COLO829 (cell line): ENCODE measurements at regions not wholly inside any gene's neighbourhood (a gene's known extent, or its start where the extent isn't known, plus 50 kb on each side); places are given as distances from the start of the nearest gene placed in this dataset.

Experiments used
- DNase-seq: peaks from one replicate; pipeline ENCODE4 v3.0.0; 2012; ENCODE audit warnings: low spot score

DNA sequence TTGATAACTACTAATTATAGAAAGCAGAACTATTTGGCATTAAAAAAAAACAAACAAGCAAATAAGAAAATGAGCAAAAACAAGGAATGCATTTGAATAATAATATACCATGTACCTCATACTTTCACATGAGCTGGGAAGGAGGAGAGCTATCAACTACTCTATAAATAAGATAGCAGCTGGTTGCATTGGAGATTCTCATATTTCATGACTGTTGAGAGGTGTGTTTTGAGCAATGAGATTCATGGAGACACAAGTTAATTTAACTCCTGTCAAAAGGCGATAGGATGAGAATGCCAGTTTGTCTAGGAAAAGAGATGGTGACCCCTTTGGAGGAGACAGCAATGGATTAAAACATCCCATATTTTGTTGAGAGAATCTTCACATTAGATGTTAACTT lies 348.8 kb upstream of the SPTLC3 start:
- no peak for DNase-seq

DNA sequence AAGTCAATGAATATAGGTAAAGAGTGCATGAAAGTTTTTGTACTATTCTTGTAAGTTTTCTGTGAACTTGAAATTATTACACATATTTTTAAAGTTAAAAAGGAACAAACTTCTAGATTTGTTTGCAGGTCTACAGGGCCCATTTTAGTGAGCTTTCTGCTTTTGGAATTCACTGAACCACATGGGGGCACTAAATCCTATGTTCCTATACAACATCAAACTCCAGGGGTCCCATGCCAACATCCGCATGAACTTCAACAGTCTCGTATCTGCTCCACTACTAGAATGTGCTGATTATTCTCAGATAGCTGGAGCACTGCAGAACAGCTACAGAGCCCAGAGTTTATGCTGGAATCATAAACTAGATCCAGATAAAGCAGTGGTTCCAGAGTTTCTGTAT lies 347.9 kb upstream of the SPTLC3 start:
- DNase-seq, result no peak

DNA sequence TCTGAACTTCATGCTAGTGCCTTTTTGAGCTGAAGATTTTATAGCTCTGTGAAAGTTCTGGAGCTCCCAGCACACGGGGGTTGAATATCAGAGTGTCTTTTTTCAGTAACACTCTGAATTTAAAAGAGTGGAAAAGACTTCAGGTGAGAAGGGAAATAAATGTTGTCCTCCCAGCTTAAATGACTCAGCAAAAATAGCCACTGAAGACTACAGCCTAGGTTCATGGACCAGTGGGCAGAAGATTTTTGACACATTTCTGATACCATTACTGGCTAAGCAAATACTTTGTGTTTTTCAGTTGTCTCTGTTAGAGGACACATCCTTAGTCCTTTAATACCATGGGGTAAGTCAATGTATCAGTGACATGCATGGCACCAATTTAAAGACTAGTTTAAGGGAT lies 338.5 kb upstream of the SPTLC3 start:
- DNase-seq, result no peak

DNA sequence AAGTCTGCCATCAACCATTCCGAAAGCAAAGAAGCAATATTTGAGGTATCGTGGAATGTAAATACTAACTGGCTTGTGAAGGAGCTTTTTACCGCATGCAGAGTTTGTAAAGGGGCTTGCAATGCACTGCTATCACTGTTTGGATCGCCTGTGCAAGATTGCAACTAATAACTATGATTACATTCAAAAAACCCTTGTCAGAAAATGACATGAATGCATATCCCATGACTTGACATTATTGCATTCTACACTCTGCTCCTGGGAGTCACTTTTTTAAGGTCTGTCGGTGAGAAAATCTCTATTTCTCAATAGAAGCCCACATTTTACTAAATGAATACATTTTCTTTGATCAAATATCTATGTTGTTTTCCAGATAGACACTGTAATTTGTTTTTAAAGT lies 335.4 kb upstream of the SPTLC3 start:
- no peak for DNase-seq

DNA sequence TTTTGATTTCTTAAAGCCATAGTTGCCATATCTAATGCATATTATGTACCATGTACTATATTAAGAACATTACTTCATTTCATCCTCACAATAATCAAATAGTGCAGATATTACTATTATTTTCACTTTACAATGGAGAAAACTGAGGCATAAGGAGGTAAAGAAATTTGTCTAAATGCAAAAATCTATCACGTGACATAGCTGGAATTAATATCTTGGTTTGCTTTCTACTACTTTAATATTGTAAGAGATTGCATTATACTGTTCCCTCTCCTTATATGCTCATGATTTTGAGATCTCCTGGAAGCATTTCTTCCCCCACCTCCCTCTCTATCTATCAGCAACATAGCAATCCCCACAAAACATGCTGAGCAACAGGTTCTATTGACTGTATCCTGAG lies 330.8 kb upstream of the SPTLC3 start:
- no peak for DNase-seq

DNA sequence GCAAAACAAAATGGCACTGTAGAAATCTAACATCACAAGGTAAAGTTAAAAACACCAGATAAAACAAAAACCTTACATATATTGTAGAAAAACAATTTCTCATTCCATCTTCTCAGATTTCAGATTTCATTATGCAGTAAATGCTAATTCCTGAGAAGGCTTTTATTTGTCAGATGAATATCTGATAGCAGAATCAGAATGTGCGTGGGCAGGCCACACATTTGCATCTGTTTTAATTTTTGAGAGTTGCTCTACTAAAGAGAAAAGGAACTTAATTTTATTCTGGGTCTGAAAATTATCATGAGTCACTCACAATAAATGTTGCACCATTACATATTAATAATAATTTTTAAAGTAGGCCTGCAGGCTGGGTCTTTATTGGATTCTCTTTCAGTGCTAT lies 329.3 kb upstream of the SPTLC3 start:
- DNase-seq, result no peak

DNA sequence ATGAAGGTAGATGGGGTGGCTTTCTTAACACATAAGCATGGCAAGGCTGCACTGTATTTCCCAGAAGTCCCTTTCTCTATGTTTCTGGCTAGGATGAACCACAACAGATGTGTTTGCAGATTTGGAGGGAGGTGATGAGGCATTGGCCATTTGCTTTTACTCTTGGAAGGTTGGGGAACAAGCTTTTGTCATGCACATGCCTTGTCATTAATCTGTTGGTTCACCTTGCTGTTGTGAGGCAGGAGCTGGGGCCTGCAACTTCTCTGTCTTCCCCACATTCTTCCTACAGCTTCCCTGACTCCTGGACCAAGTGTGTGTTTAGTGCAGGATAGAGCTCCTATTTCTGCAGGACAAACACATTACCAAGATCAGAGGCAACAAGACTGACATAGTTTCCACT lies 326.2 kb upstream of the SPTLC3 start:
- DNase-seq, result no peak

DNA sequence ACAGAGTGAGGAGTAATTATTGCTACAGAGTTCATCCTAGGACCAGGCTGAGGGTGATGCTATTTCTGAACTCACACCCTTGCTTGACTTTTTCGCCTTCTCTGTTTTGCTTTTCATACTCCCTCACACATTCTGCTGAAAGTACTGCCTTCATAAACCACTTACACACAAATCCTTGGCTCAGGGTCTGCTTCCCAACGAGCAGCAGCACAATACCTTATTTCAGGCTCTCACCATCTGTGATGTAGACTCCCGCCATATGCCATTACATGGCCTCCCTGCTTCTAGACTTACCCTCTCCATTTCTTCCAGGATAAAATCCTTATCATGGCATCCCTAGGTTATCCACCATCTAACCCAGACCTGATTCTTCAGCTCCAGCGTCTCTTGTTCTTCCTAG lies 321.3 kb upstream of the SPTLC3 start:
- no peak for DNase-seq

DNA sequence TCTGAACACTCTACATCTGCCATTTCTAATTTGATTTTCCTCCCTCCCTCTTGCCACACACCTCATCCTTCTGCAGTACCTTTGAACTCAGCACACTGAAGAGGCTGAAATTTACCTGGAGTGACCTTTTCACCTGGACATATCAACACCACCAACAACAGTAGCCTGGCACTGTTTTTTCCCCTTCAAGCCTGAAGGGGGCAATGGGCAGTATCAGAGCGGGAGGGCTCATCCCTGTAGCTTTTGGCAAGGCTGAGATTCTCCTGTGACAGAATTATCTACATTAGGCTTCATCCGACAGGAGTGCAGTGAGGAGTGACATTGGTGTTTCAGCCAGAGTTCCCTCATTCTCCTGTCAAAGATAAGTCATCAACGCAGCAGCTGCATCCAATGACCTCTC lies 312.8 kb upstream of the SPTLC3 start:
- DNase-seq, result no peak

DNA sequence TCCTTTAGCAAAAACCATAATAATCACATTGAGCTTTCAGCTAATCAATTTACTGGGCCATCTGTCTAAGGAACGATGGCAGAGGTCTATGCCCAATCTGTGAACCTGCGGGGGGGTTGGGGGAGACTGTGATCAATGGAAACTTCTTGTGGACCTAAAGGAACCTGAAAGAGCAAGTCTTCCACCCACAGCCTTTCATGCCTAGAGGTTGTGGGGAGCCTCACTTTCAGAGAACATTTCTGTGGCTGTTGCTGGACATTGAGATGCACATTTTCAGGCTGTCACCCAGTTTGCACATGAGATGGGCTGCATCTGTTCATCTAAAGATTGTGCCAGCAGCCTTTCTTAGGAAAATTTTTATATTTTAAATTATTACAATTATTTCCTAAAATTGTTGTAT lies 310.0 kb upstream of the SPTLC3 start:
- DNase-seq, result no peak

DNA sequence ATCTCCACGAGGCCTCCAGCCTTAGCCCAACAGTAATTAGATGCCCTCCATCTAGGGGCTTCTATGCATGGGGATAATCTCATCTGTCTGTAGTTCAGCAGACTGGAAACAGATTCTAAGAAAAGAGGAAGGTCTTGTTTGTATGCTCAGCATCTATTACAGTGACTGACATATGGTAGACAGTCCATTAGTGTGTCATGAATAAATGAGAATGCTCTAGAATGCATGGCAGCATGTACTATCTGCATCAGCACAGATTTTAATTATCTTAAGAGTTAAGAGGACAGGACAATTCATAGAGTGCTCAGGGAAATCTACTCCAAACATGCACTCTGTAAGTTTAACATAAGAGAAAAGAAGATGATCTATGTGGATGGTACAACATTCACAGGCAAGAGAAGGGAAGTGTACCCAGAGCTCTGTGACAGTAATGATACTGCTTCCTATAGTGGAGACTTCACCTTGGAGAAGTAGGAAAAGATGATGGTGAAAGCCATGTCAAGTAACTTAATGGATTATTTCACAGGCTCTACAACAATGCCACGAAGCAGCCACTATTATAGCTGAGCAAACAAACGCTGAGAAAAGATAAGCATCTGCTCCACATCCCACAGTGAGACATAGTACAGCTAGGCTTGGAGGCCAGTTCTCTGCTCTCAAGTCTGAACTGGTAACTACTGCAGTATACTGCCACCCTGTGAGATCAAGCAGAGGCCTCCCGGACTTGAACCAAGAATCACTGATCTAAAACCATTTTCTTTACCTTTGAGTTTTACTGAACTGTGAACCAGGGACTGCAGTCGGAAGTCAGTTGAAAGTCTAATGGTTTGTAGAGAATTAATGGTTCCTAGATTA lies 309.2 kb upstream of the SPTLC3 start:
- DNase-seq, result no peak

DNA sequence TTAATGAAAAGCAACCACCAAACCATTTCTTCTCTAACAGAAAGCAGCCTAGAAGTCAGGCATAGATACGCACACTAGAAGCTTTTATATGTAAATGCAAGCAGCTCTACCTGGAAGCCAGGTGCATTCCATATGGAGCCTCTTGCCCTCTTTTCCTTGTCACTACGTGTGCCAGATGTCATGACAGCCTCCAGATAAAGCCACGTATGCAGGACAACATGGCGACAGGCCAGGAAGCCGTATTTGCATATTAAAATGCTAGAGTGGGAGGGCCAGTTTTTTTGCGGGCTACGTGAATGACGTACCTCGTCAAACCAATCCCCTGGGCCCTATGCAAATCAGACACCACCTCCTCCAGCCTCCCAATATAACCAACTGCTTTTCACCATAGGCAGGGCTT lies 308.1 kb upstream of the SPTLC3 start:
- DNase-seq, result no peak

DNA sequence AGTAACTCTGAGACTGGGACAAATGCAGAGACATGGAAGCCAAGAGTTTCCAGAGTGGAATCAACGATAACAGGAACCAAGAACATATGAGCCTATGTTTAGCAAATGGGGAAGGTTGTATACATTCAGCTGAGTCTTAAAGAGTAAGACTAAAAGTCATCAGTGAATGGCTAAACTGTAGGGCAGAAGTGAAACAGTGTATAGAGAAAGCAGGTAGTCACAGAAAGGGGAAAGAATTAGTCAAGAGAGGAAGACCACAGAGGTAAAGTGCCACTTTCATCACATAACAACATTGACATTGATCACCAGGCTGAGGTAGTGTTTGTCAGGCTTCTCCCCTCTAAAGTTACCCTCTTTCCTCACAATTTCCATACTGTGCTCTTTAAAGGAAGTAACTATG lies 306.5 kb upstream of the SPTLC3 start:
- no peak for DNase-seq

DNA sequence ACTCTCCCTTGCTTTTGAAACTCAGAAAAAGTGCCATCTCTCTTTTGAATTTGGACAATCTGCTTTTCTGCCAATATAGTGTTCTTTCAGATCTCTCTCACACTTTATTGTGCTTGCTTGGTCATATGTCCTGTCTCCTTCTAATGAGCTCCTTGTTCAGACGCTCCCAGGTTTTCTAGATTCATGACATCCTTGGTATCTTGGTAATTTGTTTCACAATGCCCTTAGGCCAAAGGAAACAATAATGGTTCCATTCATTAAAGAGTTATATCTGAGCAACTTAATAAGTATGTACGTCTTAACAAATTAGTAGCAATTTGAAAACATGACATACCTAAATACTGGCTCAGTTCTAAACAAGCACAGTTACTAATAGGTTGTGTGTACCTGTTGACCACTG lies 293.4 kb upstream of the SPTLC3 start:
- DNase-seq, result peak; percentile 35

DNA sequence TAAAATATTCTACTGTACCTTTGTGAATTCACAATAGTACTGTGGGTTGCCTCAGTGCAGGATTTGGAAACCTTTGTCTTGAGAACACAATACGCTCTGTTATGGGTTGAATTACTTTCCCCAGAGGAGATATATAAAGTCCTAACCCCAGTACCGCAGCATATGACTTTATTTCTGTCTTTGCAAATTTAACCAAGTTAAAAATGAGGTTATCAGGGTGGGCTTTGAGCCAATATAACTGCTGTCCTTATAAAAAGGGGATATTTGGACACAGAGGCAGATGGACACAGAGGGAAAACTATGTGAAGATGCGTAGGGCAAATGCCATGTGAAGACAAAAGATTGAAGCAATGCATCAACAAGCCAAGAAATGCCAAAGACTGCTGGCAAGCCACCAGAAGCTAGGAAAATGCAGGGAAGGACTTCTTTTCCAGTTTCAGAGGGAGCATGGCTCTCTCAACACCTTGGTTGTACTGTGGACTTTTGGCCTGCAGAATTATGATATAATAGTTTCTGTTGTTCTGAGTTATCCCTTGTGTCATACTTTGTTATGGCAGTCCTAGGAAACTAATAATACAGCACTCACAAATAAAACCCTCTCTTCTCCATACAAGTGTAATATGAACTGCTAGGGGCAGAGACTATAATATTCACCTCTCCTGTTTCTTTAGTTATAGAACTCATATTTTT lies 292.6 kb upstream of the SPTLC3 start:
- no peak for DNase-seq

DNA sequence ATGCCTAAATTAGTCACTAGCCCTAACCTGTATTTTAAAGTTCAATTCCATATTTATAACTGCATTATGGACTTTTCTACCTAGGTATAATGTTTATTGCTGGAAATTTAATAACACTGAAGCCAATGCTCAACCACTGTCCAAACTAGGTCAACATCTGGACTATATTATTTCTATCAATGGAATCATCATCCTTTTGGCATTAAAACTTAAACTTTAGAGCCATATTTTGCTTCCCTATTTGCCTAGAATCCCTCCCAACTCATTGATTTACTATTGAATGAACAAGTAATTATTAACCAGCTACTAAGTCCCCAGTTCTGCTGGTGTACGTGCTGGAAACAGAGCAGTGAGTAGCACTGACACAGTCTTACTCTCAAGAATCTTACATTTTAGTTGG lies 291.7 kb upstream of the SPTLC3 start:
- no peak for DNase-seq

DNA sequence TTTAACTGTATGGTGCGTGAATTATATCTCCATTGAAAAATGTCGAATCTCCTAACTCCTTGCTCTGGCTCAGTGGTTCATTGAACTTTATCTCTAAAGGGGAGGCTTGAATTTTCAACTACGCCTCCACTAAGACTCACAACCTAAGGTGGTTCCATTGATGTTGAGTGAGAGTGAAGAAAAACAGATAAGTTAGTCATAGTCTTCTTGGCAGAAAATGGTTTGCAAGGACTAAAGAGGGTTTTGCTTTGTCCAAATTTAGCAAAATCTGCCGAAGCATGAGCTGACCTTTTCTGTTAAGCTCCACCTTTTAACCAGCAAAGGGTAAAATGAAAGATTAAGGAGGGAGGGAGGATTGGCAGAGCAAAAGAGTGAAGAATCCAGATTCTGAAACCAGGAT lies 290.2 kb upstream of the SPTLC3 start:
- no peak for DNase-seq

DNA sequence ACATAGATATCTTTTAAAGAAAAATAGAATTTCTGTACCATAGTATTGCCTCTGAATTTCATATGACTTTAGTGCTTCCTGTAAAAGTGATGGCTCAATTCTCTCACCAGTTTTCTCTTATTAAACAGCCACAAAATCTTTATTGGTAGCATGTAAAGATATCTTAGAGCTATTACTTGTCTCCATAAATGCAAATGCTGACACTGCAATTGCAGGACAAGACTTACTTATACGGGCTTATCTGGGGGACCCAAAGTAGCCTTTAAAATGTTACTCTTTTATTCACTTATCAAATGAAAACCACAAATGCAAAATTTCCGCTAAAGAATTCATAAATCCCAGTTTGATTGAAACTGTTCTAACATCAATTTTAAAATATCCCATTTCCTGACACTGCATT lies 287.1 kb upstream of the SPTLC3 start:
- no peak for DNase-seq

DNA sequence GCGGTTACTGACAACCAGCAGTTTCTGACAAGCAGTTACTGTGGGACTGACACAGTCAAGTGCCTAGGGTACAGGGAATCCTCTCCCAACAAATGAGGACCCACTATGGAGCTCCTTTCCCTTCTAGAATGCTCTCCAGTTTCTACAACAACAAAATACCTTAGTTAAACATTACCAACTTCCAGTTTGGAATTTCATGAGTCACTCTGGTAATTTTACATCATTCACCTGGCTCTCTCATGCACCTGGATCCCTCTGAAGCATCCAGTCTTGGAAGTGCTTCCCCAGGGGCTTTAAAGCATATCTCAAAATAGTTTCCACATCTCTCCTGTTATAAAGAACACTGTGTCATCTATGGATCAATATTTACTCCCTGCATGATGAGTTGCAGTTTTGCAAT lies 286.7 kb upstream of the SPTLC3 start:
- DNase-seq, result no peak

DNA sequence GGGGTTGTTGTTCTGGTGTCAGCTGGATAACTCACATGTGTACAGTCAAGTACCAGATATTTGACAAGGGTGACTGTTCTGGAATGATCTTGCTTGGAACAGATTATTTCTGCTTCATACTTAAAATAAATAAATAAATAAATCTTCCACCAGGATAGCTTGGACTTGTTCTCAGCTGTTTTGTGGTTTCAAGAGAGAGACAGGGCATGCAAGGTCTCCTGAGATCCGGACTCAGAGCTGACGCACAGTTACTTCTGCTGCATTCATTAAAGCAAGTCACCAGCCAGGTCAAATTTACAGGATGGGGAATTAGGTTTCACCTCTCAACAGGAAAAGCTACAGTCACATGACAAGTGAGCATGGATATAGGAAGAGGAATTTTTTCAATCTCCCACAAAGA lies 285.0 kb upstream of the SPTLC3 start:
- no peak for DNase-seq

DNA sequence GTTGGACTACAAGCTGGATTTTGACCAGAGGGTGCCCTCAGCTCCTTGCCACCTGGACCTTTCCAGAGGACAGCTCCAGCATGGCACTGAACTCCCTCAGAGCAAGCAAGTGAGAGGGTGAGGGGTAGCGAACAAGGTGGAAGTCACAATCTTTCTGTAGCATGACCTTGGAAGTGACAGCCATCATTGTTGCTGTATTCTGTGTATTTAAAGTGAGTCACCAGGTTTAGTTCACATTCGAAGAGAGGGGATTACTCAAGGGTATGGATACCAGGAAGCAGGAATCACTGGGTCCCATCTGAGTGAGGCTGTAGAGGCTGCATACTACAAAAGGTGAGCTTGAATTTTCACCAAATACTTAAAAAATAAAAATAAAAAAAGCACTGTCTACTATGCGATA lies 280.0 kb upstream of the SPTLC3 start:
- no peak for DNase-seq

DNA sequence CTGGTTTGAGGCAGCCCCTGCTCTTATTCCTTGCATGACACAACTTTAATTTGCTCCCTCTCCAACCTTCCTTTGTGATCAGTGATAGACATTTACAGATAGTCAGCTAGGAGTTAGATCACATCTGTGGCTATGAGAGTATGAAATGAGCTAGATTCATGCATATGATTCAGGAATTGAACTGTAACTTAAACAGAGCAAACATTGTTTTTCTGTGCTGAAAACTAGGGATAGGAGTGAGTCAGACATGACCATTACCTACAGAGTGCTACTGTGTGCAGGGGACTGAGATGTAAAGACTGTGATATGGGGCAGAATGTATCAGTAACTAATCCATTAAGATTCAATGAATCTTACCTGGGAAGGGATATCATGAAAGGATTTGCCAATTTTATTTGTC lies 279.4 kb upstream of the SPTLC3 start:
- peak; percentile 27 for DNase-seq

DNA sequence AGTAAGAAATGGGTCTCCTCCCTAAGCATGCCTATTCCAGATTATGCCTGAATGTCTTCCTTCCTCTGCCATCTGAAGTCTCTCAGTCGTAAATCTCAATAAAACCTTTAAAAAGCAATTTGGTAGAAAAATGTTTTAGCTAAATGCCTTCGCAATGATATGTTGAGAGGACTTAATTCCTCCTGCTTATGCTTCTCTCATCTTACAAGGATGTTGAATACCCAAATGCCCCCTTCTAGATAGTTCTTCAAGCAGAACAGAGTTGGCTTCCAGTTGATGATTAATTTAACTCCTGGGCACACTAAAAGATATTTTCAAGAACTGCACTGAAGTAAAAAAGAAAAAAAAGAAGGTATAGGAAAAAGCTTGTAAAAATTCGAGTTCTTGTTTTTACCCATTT lies 275.0 kb upstream of the SPTLC3 start:
- no peak for DNase-seq

DNA sequence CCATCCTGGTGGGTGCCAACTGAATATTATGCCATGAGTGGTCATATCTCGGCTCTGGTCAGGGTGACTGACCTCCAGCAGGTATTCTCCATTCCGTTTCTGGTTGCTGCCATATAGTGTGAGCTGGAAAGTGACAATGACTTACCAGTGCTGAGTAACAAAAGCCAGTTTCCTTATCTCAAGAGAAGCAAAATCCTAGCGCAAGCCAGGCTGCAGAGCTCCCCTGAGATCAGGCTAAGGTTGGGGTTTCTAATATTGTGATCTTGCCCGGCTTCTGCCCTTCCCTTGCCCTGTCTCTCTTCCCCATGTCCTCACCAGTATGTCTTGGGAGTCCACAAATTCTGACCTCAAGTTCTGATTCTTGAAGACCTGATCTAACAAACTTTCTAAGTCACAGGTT lies 271.3 kb upstream of the SPTLC3 start:
- DNase-seq, result no peak
